HG02884 (cell line): ENCODE measurements at regions not wholly inside any gene's neighbourhood (a gene's known extent, or its start where the extent isn't known, plus 50 kb on each side); places are given as distances from the start of the nearest gene placed in this dataset.
"Not testable (repeated sequence)": the region's sequence is repeated elsewhere in the genome, so short reads cannot be mapped to it uniquely, and the experiment has no call there.

Experiments
- ATAC-seq: cut with Tn5 transposase; IDR thresholded peaks from one replicate; pipeline ENCODE4 v1.9.1; 2021; ENCODE audit warnings: mild to moderate bottlenecking, moderate library complexity; ENCODE audit not compliant: unreplicated experiment

DNA sequence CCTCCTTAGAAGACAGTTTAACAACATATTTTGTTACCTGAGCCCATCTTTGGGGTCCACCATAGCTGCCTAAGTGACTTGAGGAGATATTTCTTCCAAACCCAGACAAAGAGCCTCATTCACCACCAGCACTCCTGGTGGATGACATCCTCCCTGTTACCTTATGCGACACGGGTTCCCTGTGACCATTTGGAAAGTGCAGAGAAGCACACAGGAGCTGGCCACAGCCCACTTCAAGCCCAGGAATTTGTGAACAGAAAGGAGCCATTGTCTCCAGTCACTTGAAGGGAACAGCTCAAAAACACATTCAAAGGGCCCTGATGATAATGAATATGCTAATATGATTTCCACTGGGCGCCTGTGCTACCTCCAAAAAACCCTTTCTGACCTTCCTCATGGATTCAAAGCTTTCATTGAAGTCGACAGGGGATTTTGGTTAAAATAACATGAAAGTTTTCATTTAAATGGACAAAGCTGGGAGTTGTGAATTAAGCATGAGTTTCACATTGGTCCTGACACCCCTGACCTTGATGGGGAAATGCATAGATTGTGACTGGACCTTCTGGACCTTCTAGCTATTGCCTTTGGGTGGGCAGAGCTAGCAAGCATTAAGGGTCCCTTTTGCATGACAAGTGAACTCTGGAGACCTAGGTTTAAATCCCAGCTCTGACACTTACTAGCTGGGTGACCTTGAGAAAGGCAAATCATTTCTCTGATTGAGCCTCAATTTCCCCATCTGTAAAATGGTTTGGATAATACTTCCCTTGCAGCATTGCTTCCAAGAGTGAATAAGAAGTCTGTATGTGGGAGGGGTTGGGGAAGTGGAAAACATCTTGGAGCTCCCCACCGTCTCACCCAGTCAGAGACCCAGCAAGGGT, 83.3 kb upstream of the SIRPA start:
- no peak for ATAC-seq

- ATAC-seq = no peak
Measured at GRCh38 chr20:1810926-1811620, 84.1 kb upstream of the SIRPA start.

- ATAC-seq = no peak
Measured at GRCh38 chr20:1810572-1810925, 84.7 kb upstream of the SIRPA start.

DNA sequence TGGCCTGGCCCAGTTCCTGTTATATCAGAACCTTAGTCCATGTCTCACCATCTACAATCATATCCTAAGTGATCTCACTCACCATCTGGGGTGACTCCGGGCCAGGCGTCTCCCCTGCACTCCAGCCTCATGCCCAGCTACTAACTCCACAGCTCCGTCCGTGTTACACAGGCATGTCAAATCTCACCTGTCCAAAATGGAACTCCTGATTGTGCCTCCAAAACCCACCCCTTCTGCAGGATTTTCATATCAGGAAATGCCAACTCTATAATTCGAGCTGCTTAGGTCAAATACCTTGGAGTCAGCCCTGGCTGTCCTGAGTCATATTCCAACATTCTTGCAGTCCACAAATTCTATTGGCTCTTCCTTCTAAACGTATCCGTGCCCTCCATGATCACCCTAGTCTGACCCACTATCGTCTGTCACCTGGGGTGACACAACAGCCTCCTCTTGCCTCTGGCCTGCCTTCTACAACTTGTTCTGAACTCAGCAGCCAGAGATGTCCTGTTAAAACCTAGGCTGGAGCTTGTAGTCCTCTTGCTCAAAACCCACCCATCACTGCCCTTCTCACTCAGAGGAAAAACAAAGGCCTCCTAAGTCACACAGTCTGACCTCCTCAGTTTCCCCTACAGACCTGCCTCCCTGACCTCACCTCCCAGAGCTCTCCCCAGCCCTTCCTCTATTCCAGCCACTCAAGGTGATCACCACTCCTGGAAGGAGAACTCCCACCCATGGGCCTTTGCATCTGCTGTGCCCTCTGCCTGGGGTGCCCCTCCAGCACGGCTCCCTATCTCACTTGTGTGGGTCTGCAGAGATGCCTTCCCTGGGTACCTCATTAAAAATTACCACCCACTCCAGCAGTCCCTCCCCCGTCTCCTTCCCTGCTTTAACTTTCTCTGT, 85.3 kb upstream of the SIRPA start:
- no peak for ATAC-seq

- ATAC-seq = peak; percentile 66
Measured at GRCh38 chr20:1809131-1809572, 86.1 kb upstream of the SIRPA start.

GRCh38 chr20:1808101-1808500, 87.1 kb upstream of the SIRPA start:
- no peak for ATAC-seq

DNA sequence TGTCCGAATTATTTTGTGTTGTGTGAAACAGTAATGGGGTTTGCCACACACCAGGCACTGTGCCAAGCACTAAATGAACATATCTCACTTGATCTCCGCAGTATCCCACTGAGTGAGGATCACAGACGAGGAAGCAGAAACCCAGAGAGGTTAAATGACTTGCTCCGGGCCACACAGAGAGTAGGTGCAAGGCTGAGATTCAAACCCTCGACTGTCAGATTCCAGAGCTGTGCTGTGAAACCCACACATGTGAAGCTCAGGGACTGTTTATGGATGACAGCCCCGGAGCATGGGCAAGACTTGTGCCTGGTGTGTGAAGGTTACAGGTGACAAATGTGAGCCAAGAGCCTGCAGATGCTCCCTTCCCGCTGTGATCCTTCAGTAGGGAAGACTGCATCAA, 87.8 kb upstream of the SIRPA start:
- ATAC-seq = no peak

- ATAC-seq = no peak
Measured at GRCh38 chr20:1806456-1806855, 88.8 kb upstream of the SIRPA start.

GRCh38 chr20:1805816-1806215, 89.4 kb upstream of the SIRPA start:
- no peak for ATAC-seq

- ATAC-seq = no peak
Measured at GRCh38 chr20:1805161-1805581, 90.0 kb upstream of the SIRPA start.

GRCh38 chr20:1804554-1804956, 90.7 kb upstream of the SIRPA start:
- ATAC-seq = no peak

DNA sequence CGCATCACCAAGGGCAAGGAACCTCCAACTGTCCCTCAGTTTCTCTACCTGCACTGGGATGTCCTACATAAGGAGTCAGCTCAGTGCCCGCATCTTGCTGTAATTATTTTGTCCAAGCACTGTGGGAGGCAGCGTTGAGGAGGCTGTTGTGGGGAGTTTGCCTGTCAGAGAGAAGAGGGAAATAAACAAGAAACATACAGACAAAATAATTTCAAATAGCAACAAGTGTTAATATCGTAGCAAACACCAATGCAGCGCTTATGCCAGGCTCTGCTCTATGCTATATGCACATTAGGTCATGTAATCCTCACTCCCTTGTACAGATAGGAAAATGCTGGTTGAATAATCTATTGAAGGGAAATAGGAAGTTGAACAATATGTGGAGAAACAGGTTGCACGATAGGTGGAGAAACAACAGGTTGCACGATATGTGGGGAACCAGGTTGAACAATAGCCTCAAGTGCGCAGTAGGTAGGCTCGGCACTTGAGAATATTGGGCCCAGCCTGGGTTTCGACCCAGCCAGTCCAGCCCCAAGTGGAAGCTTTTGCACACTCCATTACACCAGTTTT, 91.2 kb upstream of the SIRPA start:
- no peak for ATAC-seq

GRCh38 chr20:1803061-1803931, 91.9 kb upstream of the SIRPA start:
- ATAC-seq = peak; percentile 49

GRCh38 chr20:1802385-1803060, 92.7 kb upstream of the SIRPA start:
- no peak for ATAC-seq

DNA sequence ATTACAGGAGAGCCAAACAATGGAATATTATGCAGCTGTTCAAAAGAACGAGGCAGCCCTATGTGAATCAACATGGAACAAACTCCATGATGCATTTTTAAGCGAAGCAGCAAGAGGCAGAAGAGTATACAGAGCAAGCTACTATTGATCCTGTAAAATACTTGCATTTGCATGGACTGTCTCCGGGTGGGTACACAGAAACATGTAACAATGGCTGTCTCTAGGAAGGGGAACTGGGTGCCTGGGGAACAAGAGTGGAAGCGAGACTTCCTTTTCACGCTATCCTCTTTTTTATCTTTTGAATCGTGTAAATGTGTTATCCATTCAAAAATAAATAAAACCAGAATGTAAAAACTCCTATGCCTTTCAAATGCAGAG, 93.3 kb upstream of the SIRPA start:
- ATAC-seq = no peak

DNA sequence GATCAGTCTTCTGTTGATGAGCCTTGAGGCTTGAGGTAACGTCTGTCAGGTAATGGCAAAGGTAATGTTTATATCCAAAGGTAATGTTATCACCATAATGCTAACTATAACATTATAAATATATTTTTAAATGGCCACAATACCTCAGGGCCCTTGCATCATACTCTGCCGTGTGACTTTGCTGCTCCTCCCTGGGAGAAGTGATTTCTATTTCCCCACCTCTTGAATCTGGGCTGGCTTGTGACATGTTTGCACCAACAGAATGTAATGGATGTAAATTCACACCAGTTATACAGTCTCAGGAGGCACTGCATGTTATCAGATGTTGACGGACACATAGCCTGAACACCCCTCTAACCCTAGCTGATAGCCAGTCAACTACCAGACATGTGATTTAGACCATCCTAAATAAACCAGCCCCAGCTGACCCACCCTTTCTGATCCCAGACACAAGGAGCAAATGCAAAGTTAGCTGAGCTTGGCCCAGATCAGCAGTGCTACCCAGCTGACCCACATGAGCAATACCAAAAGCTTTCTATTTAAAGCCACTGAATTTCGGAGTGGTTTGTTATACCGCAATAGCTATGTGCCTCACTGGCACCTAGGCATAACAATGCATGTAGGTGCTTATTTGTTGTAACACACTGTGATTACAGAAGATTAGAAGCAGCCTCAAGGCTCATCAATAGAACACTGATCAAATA, 93.8 kb upstream of the SIRPA start:
- ATAC-seq = no peak

DNA sequence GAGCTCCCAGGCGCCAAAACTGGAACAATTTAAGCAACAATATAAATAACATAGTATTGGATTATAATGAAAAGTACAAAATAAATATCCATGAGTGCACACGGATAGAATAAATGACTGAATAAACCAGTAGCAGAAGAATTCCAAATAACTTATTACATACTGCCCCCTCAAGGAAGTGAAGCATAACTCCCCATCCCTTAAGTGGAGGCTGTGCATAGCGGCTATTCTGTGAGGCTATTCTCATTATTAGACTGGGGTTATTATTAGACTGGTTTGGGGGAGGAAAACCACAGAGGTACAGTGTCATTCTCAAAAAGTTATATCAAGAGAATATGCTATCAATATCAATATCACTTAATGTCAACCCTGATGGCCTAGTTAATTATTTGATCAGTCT, 94.4 kb upstream of the SIRPA start:
- ATAC-seq = no peak

- no peak for ATAC-seq
Measured at GRCh38 chr20:1800180-1800579, 95.0 kb upstream of the SIRPA start.

DNA sequence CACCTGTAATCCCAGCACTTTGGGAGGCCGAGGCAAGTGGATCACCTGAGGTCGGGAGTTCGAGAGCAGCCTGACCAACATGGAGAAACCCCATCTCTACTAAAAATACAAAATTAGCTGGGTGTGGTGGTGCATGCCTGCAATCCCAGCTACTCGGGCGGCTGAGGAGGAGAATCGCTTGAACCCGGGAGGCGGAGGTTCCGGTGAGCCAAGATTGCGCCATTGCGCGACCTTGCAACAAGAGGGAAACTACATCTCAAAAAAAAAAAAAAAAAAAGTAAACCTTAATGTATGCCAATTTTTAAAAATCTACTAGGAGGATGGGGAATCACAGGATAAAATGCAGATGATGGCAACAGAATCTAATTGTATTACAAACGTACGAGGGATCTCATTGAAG, 95.5 kb upstream of the SIRPA start:
- not testable (repeated sequence) for ATAC-seq
